ENCODE measurements at regions not wholly inside any gene's neighbourhood (a gene's known extent, or its start where the extent isn't known, plus 50 kb on each side); places are given as distances from the start of the nearest gene placed in this dataset.

- Histone ChIP-seq H3K27me3 (replicated peaks; ENCODE audit: control insufficient read depth, insufficient read depth, low read length, poor library complexity, severe bottlenecking) (no peaks in the 10 kb centered on the region), H3K9me3 (ENCODE audit: control insufficient read depth, low read length) (no peaks in the 10 kb centered on the region), H3K4me1 (ENCODE audit: control insufficient read depth, insufficient read depth, low read length, poor library complexity, severe bottlenecking) (no peaks in the 10 kb centered on the region), H3K27ac (ENCODE audit: insufficient read depth, low read length, poor library complexity, severe bottlenecking) (no peak overlapping the region), H3K4me3 (ENCODE audit: insufficient read depth, low read depth, low read length, poor library complexity, severe bottlenecking) (no peak overlapping the region), H3K36me3 (ENCODE audit: control insufficient read depth, insufficient read depth, low read length) (no peaks in the 10 kb centered on the region)
- DNase-seq = no peak
Observed at GRCh38 chr20:60948224-60948623, 303.8 kb upstream of the CDH4 start.

- no peak overlapping the region for H3K4me3 ChIP-seq (ENCODE audit: insufficient read depth, low read depth, low read length, poor library complexity, severe bottlenecking)
- no peak overlapping the region for H3K27ac ChIP-seq (ENCODE audit: insufficient read depth, low read length, poor library complexity, severe bottlenecking)
- H3K9me3 ChIP-seq (ENCODE audit: control insufficient read depth, low read length) = no peaks in the 10 kb centered on the region
- DNase-seq = no peak
- H3K27me3 ChIP-seq (replicated peaks; ENCODE audit: control insufficient read depth, insufficient read depth, low read length, poor library complexity, severe bottlenecking) = no peaks in the 10 kb centered on the region
- H3K36me3 ChIP-seq (ENCODE audit: control insufficient read depth, insufficient read depth, low read length) = no peaks in the 10 kb centered on the region
- no peaks in the 10 kb centered on the region for H3K4me1 ChIP-seq (ENCODE audit: control insufficient read depth, insufficient read depth, low read length, poor library complexity, severe bottlenecking)
Observed at GRCh38 chr20:60950561-60950960, 301.5 kb upstream of the CDH4 start.

- Histone ChIP-seq H3K4me1 (ENCODE audit: control insufficient read depth, insufficient read depth, low read length, poor library complexity, severe bottlenecking) (no peaks in the 10 kb centered on the region), H3K9me3 (ENCODE audit: control insufficient read depth, low read length) (no peaks in the 10 kb centered on the region), H3K36me3 (ENCODE audit: control insufficient read depth, insufficient read depth, low read length) (no peaks in the 10 kb centered on the region), H3K27ac (ENCODE audit: insufficient read depth, low read length, poor library complexity, severe bottlenecking) (no peak overlapping the region), H3K4me3 (ENCODE audit: insufficient read depth, low read depth, low read length, poor library complexity, severe bottlenecking) (no peak overlapping the region), H3K27me3 (replicated peaks; ENCODE audit: control insufficient read depth, insufficient read depth, low read length, poor library complexity, severe bottlenecking) (no peaks in the 10 kb centered on the region)
- no peak for DNase-seq
Observed at GRCh38 chr20:60950974-60951373, 301.1 kb upstream of the CDH4 start.

DNA sequence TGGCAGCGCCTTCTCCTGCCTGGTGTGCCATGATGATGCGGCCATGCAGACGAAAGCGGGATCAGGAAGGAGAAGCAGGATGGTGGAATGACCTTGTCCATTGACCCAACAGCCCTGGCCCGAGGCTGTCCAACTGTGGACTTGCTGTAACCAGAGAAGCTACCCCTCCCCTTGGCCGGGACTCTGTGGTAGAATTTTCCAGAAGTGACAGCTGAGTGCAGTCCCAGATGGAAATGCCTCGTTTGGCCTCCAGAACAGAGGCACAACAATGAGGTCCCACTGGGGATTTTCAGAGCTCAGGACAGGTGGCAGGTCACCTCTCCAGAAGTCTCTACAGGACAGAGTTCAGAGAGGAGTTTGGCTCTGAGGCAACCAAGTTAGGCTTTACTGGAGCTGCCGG lies 299.2 kb upstream of the CDH4 start:
- Histone ChIP-seq H3K27me3 (replicated peaks; ENCODE audit: control insufficient read depth, insufficient read depth, low read length, poor library complexity, severe bottlenecking) (no peaks in the 10 kb centered on the region), H3K4me3 (ENCODE audit: insufficient read depth, low read depth, low read length, poor library complexity, severe bottlenecking) (no peak overlapping the region), H3K4me1 (ENCODE audit: control insufficient read depth, insufficient read depth, low read length, poor library complexity, severe bottlenecking) (no peaks in the 10 kb centered on the region)

GRCh38 chr20:60953321-60953720 lies 298.7 kb upstream of the CDH4 start:
- no peaks in the 10 kb centered on the region for H3K36me3 ChIP-seq (ENCODE audit: control insufficient read depth, insufficient read depth, low read length)
- H3K4me1 ChIP-seq (ENCODE audit: control insufficient read depth, insufficient read depth, low read length, poor library complexity, severe bottlenecking) = no peaks in the 10 kb centered on the region
- H3K27me3 ChIP-seq (replicated peaks; ENCODE audit: control insufficient read depth, insufficient read depth, low read length, poor library complexity, severe bottlenecking) = no peaks in the 10 kb centered on the region
- H3K9me3 ChIP-seq (ENCODE audit: control insufficient read depth, low read length) = no peaks in the 10 kb centered on the region
- H3K4me3 ChIP-seq (ENCODE audit: insufficient read depth, low read depth, low read length, poor library complexity, severe bottlenecking) = no peak overlapping the region
- DNase-seq = no peak
- H3K27ac ChIP-seq (ENCODE audit: insufficient read depth, low read length, poor library complexity, severe bottlenecking) = no peak overlapping the region

More for the DNA sequence above, 299.2 kb upstream of the CDH4 start:
- DNase-seq = no peak
- Histone ChIP-seq H3K27ac (ENCODE audit: insufficient read depth, low read length, poor library complexity, severe bottlenecking) (no peak overlapping the region), H3K9me3 (ENCODE audit: control insufficient read depth, low read length) (no peaks in the 10 kb centered on the region), H3K36me3 (ENCODE audit: control insufficient read depth, insufficient read depth, low read length) (no peaks in the 10 kb centered on the region)

DNA sequence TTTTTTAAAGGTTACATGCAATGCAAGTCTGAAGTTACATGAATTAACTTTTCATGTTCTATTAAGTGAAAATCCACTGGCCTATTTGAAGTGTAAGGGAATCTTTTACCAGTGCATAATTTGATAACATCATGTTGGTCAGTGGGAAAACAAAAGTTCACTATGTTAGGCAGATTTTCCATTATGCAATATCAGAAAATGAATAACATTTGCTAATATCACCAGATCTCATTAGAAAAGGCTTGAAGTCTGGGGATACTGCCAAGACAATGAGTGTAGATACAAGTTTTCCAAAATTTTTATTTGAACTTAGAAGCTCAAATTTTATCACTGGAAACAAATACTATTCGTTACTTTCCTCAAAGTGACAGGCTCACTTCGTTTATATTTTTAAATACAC lies 296.4 kb upstream of the CDH4 start:
- no peak for DNase-seq
- Histone ChIP-seq H3K9me3 (ENCODE audit: control insufficient read depth, low read length) (no peaks in the 10 kb centered on the region), H3K27ac (ENCODE audit: insufficient read depth, low read length, poor library complexity, severe bottlenecking) (no peak overlapping the region), H3K27me3 (replicated peaks; ENCODE audit: control insufficient read depth, insufficient read depth, low read length, poor library complexity, severe bottlenecking) (no peaks in the 10 kb centered on the region), H3K4me3 (ENCODE audit: insufficient read depth, low read depth, low read length, poor library complexity, severe bottlenecking) (no peak overlapping the region), H3K4me1 (ENCODE audit: control insufficient read depth, insufficient read depth, low read length, poor library complexity, severe bottlenecking) (no peaks in the 10 kb centered on the region), H3K36me3 (ENCODE audit: control insufficient read depth, insufficient read depth, low read length) (no peaks in the 10 kb centered on the region)

GRCh38 chr20:60956194-60956593 lies 295.9 kb upstream of the CDH4 start:
- DNase-seq = no peak
- H3K27me3 ChIP-seq (replicated peaks; ENCODE audit: control insufficient read depth, insufficient read depth, low read length, poor library complexity, severe bottlenecking) = no peaks in the 10 kb centered on the region
- H3K9me3 ChIP-seq (ENCODE audit: control insufficient read depth, low read length) = no peaks in the 10 kb centered on the region

DNA sequence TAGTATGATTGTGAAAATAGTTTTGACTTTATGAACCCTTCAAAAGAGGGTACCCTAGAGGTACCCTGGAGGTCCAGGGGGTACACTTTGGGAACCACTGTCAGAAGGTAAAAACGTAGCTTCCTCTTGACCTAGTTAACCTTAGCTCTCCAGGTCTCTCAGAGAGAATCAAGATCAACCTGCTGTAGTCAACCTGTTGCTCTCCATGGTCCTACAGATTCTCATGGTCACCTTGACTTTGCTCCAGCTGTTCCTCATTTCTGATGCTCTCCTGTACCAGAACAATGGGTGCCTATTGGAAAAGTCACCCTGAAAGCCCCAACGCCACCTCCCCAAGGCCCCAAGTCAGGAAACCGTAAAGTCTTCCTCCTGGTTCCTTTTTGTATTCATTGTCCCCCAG lies 294.4 kb upstream of the CDH4 start:
- Histone ChIP-seq H3K36me3 (ENCODE audit: control insufficient read depth, insufficient read depth, low read length) (no peaks in the 10 kb centered on the region), H3K27ac (ENCODE audit: insufficient read depth, low read length, poor library complexity, severe bottlenecking) (no peak overlapping the region), H3K9me3 (ENCODE audit: control insufficient read depth, low read length) (no peaks in the 10 kb centered on the region), H3K4me1 (ENCODE audit: control insufficient read depth, insufficient read depth, low read length, poor library complexity, severe bottlenecking) (no peaks in the 10 kb centered on the region), H3K27me3 (replicated peaks; ENCODE audit: control insufficient read depth, insufficient read depth, low read length, poor library complexity, severe bottlenecking) (no peaks in the 10 kb centered on the region), H3K4me3 (ENCODE audit: insufficient read depth, low read depth, low read length, poor library complexity, severe bottlenecking) (no peak overlapping the region)
- no peak for DNase-seq

More at GRCh38 chr20:60956194-60956593, 295.9 kb upstream of the CDH4 start:
- H3K36me3 ChIP-seq (ENCODE audit: control insufficient read depth, insufficient read depth, low read length) = no peaks in the 10 kb centered on the region
- no peaks in the 10 kb centered on the region for H3K4me1 ChIP-seq (ENCODE audit: control insufficient read depth, insufficient read depth, low read length, poor library complexity, severe bottlenecking)
- H3K27ac ChIP-seq (ENCODE audit: insufficient read depth, low read length, poor library complexity, severe bottlenecking) = no peak overlapping the region
- no peak overlapping the region for H3K4me3 ChIP-seq (ENCODE audit: insufficient read depth, low read depth, low read length, poor library complexity, severe bottlenecking)

GRCh38 chr20:60959971-60960370 lies 292.1 kb upstream of the CDH4 start:
- H3K4me1 ChIP-seq (ENCODE audit: control insufficient read depth, insufficient read depth, low read length, poor library complexity, severe bottlenecking) = no peaks in the 10 kb centered on the region
- H3K36me3 ChIP-seq (ENCODE audit: control insufficient read depth, insufficient read depth, low read length) = no peaks in the 10 kb centered on the region
- H3K27me3 ChIP-seq (replicated peaks; ENCODE audit: control insufficient read depth, insufficient read depth, low read length, poor library complexity, severe bottlenecking) = no peaks in the 10 kb centered on the region
- H3K4me3 ChIP-seq (ENCODE audit: insufficient read depth, low read depth, low read length, poor library complexity, severe bottlenecking) = no peak overlapping the region
- H3K27ac ChIP-seq (ENCODE audit: insufficient read depth, low read length, poor library complexity, severe bottlenecking) = no peak overlapping the region
- H3K9me3 ChIP-seq (ENCODE audit: control insufficient read depth, low read length) = no peaks in the 10 kb centered on the region
- DNase-seq = no peak

DNA sequence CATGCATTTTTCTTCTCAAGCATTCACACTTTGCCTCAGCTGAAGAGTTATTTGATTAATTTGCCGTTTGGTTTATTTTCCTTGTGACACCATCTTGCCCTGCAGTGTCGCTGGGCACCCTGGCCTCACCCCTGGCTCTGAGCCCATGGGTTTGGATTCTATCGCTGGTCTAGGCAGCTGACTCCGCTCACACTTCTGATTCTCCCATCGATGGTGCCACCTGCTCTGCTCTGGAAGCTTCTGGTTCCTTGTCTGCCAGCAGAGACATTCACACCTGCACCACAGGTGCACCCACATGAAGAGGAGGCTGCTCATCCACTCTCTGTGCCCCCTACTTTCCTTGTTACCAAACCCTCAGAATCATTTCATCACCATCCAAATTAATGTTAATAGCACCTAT lies 291.6 kb upstream of the CDH4 start:
- H3K4me1 ChIP-seq (ENCODE audit: control insufficient read depth, insufficient read depth, low read length, poor library complexity, severe bottlenecking) = no peaks in the 10 kb centered on the region
- H3K9me3 ChIP-seq (ENCODE audit: control insufficient read depth, low read length) = no peaks in the 10 kb centered on the region
- H3K36me3 ChIP-seq (ENCODE audit: control insufficient read depth, insufficient read depth, low read length) = no peaks in the 10 kb centered on the region
- no peaks in the 10 kb centered on the region for H3K27me3 ChIP-seq (replicated peaks; ENCODE audit: control insufficient read depth, insufficient read depth, low read length, poor library complexity, severe bottlenecking)
- no peak overlapping the region for H3K4me3 ChIP-seq (ENCODE audit: insufficient read depth, low read depth, low read length, poor library complexity, severe bottlenecking)
- DNase-seq = no peak
- H3K27ac ChIP-seq (ENCODE audit: insufficient read depth, low read length, poor library complexity, severe bottlenecking) = no peak overlapping the region

DNA sequence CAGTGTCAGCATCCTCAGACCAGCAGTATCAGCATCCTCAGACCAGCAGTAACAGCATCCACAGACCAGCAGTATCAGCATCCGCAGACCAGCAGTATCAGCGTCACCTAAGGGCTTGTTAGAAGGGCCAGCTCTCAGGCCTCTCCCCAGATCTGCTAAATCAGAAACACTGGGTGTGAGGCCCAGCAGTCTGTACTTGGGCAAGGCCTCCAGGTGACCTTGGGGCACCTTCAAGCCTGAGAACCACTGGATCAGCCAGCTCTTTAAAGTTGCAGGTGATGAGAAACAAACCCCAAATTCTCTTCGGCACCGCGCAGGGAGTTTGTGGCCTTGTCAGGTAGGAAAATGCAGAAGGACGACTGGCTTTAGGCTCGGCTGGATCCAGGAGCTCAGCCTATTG lies 290.5 kb upstream of the CDH4 start:
- H3K4me3 ChIP-seq (ENCODE audit: insufficient read depth, low read depth, low read length, poor library complexity, severe bottlenecking) = no peak overlapping the region
- no peaks in the 10 kb centered on the region for H3K4me1 ChIP-seq (ENCODE audit: control insufficient read depth, insufficient read depth, low read length, poor library complexity, severe bottlenecking)
- no peaks in the 10 kb centered on the region for H3K9me3 ChIP-seq (ENCODE audit: control insufficient read depth, low read length)
- H3K36me3 ChIP-seq (ENCODE audit: control insufficient read depth, insufficient read depth, low read length) = no peaks in the 10 kb centered on the region
- H3K27ac ChIP-seq (ENCODE audit: insufficient read depth, low read length, poor library complexity, severe bottlenecking) = no peak overlapping the region
- H3K27me3 ChIP-seq (replicated peaks; ENCODE audit: control insufficient read depth, insufficient read depth, low read length, poor library complexity, severe bottlenecking) = no peaks in the 10 kb centered on the region
- DNase-seq = no peak

Data from effector memory CD4-positive, alpha-beta T cell (primary cell).